ENCODE measurements at regions not wholly inside any gene's neighbourhood (a gene's known extent, or its start where the extent isn't known, plus 50 kb on each side); places are given as distances from the start of the nearest gene placed in this dataset.

- peaks cover 18% of the 10 kb centered on the region for H3K9me3 Mint-ChIP-seq (ENCODE audit: unreplicated experiment)
- intact Hi-C loops (cut with micrococcal nuclease) = no loop called here
- TF ChIP-seq, protein P1, sequence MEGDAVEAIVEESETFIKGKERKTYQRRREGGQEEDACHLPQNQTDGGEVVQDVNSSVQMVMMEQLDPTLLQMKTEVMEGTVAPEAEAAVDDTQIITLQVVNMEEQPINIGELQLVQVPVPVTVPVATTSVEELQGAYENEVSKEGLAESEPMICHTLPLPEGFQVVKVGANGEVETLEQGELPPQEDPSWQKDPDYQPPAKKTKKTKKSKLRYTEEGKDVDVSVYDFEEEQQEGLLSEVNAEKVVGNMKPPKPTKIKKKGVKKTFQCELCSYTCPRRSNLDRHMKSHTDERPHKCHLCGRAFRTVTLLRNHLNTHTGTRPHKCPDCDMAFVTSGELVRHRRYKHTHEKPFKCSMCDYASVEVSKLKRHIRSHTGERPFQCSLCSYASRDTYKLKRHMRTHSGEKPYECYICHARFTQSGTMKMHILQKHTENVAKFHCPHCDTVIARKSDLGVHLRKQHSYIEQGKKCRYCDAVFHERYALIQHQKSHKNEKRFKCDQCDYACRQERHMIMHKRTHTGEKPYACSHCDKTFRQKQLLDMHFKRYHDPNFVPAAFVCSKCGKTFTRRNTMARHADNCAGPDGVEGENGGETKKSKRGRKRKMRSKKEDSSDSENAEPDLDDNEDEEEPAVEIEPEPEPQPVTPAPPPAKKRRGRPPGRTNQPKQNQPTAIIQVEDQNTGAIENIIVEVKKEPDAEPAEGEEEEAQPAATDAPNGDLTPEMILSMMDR (IDR thresholded peaks at IDR 0.05; ENCODE audit: unreplicated experiment) = no peak
- ChIA-PET CTCF (no interaction called here), POLR2A (no interaction called here)
- no peak for DNase-seq (ENCODE audit: unreplicated experiment)
- H3K4me1 Mint-ChIP-seq (ENCODE audit: insufficient read depth, unreplicated experiment) = no peaks in the 10 kb centered on the region
- H3K27ac Mint-ChIP-seq (ENCODE audit: low read depth, unreplicated experiment) = no peak overlapping the region
- no peaks in the 10 kb centered on the region for H3K36me3 Mint-ChIP-seq (ENCODE audit: insufficient read depth, unreplicated experiment)
- no peaks in the 10 kb centered on the region for H3K27me3 Mint-ChIP-seq (ENCODE audit: insufficient read depth, unreplicated experiment)
- BruUV-seq (replicated peaks) = no TSS peak
- H3K4me3 Mint-ChIP-seq (ENCODE audit: unreplicated experiment) = no peak overlapping the region
Observed at GRCh38 chr17:70988622-70989021, 819.3 kb downstream of the KCNJ2 start.

DNA sequence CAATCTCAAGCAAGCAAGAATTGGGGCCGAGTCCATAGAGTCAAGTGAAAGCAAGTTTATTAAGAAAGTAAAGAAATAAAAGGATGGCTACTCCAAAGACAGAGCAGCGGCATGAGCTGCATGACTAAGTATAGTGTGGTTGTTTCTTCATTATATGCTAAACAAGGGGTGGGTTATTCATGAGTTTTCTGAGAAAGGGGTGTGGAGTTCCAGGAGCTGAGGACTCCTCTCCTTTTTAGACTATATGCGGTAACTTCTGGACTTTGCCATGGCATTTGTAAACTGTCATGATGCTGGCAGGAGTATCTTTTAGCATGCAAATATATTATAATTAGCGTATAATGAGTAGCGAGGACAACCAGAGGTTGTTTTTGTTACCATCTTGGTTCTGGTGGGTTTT is 819.9 kb downstream of the KCNJ2 start:
- Mint-ChIP-seq H3K9me3 (ENCODE audit: unreplicated experiment) (peaks cover 17% of the 10 kb centered on the region), H3K4me3 (ENCODE audit: unreplicated experiment) (no peak overlapping the region), H3K27ac (ENCODE audit: low read depth, unreplicated experiment) (no peak overlapping the region), H3K36me3 (ENCODE audit: insufficient read depth, unreplicated experiment) (no peaks in the 10 kb centered on the region), H3K4me1 (ENCODE audit: insufficient read depth, unreplicated experiment) (no peaks in the 10 kb centered on the region), H3K27me3 (ENCODE audit: insufficient read depth, unreplicated experiment) (no peaks in the 10 kb centered on the region)
- TF ChIP-seq, protein P1 (IDR thresholded peaks at IDR 0.05; ENCODE audit: unreplicated experiment) = no peak
- POLR2A ChIA-PET = no interaction called here
- BruUV-seq (replicated peaks) = no TSS peak
- intact Hi-C loops (cut with micrococcal nuclease) = no loop called here
- no peak for DNase-seq (ENCODE audit: unreplicated experiment)
- CTCF ChIA-PET = no interaction called here

DNA sequence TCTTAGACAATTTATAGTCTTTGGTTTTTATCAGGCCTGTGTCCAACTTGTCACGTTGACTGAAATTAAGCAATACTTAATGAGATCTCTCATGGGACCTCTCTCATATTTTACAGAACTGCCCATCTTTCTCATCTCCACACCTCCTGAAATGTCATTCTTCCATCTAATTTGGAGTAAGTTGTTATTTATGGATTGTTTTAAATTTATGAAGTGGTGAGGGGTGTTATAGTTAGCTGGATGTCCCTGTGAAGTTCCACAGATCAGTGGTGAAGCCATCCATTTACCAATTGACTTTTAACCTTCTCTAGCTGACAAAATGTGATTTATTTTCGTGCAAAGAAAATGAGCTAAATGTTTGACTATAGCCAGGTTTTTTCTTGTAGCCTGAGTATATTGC is 824.9 kb downstream of the KCNJ2 start:
- DNase-seq (ENCODE audit: unreplicated experiment) = no peak
- H3K4me3 Mint-ChIP-seq (ENCODE audit: unreplicated experiment) = no peak overlapping the region
- no peaks in the 10 kb centered on the region for H3K27me3 Mint-ChIP-seq (ENCODE audit: insufficient read depth, unreplicated experiment)
- ChIA-PET POLR2A (no interaction called here), CTCF (no interaction called here)
- no TSS peak for BruUV-seq (replicated peaks)
- H3K4me1 Mint-ChIP-seq (ENCODE audit: insufficient read depth, unreplicated experiment) = no peaks in the 10 kb centered on the region
- H3K36me3 Mint-ChIP-seq (ENCODE audit: insufficient read depth, unreplicated experiment) = no peaks in the 10 kb centered on the region
- intact Hi-C loops (cut with micrococcal nuclease) = no loop called here
- TF ChIP-seq, protein P1 (IDR thresholded peaks at IDR 0.05; ENCODE audit: unreplicated experiment) = no peak
- H3K27ac Mint-ChIP-seq (ENCODE audit: low read depth, unreplicated experiment) = no peak overlapping the region
- H3K9me3 Mint-ChIP-seq (ENCODE audit: unreplicated experiment) = peaks cover 17% of the 10 kb centered on the region

- ChIA-PET POLR2A (no interaction called here), CTCF (no interaction called here)
- Mint-ChIP-seq H3K27me3 (ENCODE audit: insufficient read depth, unreplicated experiment) (no peaks in the 10 kb centered on the region), H3K4me3 (ENCODE audit: unreplicated experiment) (no peak overlapping the region), H3K27ac (ENCODE audit: low read depth, unreplicated experiment) (no peak overlapping the region), H3K36me3 (ENCODE audit: insufficient read depth, unreplicated experiment) (no peaks in the 10 kb centered on the region), H3K4me1 (ENCODE audit: insufficient read depth, unreplicated experiment) (no peaks in the 10 kb centered on the region), H3K9me3 (ENCODE audit: unreplicated experiment) (peaks cover 10% of the 10 kb centered on the region)
- DNase-seq (ENCODE audit: unreplicated experiment) = no peak
- BruUV-seq (replicated peaks) = no TSS peak
- intact Hi-C loops (cut with micrococcal nuclease) = no loop called here
- TF ChIP-seq, protein P1 (IDR thresholded peaks at IDR 0.05; ENCODE audit: unreplicated experiment) = no peak
Observed at GRCh38 chr17:70995997-70996396, 826.7 kb downstream of the KCNJ2 start.

Measured in MCF 10A (cell line).